ENCODE measurements at regions not wholly inside any gene's neighbourhood (a gene's known extent, or its start where the extent isn't known, plus 50 kb on each side); places are given as distances from the start of the nearest gene placed in this dataset.

DNA sequence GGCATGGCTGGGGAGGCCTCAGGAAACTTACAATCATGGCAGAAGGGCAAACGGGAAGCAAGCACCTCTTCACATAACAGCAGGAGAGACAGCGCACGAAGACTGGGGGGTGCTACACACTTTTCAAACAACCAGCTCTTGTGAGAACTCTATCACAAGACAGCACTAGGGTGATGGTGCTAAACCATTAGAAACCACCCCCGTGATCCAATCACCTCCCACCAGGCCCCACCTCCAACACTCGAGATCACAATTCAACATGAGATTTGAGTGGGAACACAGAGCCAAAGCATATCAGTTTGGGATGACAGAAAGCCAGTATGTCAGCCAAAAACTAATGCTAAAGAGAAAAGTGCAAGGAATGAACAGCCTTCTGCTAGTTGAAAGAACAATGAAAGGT, 309.8 kb upstream of the CCDC54 start:
- DNase-seq (ENCODE audit: low read depth in 2 of 2), result no peak

DNA sequence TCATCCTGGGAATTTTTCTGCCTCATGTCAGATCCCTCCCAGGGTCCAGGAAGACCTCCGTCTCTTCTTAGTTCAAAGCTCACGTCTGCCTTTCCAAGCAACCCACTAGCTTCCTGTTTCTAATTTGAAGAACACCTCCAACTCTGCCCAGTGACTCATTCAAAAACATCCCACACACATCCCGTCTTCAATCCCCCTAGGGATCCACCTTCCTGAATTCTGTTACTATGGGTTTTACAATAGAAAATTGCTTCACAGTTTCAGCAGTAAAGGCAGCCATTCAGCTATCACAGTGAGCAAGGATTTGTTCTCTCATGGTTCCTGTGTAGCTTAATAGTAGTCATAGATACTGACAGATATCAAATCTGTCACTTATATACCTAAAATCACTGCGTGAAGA, 308.3 kb upstream of the CCDC54 start:
- no peak for DNase-seq (ENCODE audit: low read depth in 2 of 2)

DNA sequence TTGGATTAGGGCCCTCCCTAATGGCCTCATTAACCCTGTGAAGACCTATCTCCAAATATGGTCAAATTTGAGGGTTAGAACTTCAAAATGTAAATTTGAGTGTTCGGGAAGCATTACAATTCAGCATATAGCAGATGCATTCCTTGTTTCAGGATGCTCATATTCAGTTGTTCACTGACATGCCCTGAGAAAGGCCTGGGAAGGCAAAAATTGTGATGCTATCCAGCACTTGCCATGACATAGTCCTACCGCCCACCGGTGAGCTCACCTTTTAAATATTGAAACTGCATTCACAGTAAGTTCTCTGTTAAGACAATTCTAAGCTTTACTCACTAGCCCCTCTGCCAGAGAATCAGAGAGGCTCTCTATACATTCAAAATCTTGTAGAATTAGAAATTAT, 300.3 kb upstream of the CCDC54 start:
- DNase-seq (ENCODE audit: low read depth in 2 of 2), result no peak

DNA sequence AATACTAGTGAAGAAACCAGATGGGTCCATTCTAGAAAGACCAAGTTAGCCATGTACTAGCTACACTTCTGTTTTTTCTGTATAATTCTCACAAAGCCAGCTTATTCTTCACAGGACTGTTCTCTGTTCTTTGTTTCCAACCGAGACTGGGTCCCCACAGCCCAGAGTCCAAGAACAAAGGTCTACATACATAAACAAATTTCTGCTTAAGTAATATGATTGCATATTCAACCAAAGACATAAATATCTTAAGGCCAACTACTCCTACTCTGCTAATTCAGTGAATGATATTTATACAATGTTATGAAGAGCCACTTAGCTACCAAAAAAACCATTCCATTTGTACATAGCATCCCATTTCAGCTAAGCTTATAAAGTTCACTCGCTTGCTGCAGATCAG, 299.8 kb upstream of the CCDC54 start:
- DNase-seq (ENCODE audit: low read depth in 2 of 2), result no peak

DNA sequence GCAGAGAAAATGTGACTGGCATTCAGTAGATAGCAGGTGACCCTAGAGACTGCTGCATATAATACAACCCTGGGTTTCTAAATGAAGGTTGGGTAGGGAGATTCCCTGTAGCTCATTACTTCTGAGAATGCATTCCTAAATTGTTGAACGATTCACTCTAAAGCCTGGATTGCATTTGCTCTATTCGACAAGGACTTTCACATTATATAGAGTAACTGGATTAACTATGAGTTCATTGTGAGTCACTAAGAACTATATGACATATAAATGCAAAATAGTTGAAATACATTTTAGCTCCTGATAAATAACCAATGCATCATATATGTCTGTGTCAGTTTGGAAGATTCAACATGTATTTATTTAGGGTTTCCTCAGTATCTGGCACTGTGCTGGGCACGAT, 294.7 kb upstream of the CCDC54 start:
- no peak for DNase-seq (ENCODE audit: low read depth in 2 of 2)

DNA sequence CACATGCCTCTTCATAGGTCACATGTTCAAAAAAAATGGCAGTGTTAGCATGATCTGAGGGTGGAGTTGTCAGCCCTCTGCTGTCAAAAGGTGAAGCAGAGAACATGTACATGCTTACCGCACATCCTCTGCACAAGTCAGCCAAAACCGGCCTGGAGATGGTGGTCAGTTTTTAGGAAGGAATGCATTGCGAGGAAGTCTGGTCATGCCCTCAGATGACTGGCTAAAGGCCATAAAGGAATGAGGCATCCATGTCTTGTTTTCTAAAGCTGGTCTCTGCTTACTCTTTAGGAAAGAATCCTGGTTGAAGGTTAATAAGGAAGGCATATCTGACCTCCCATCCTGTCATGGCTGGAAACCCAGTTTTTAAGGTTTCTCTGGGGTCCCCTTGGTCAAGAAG, 292.0 kb upstream of the CCDC54 start:
- no peak for DNase-seq (ENCODE audit: low read depth in 2 of 2)

DNA sequence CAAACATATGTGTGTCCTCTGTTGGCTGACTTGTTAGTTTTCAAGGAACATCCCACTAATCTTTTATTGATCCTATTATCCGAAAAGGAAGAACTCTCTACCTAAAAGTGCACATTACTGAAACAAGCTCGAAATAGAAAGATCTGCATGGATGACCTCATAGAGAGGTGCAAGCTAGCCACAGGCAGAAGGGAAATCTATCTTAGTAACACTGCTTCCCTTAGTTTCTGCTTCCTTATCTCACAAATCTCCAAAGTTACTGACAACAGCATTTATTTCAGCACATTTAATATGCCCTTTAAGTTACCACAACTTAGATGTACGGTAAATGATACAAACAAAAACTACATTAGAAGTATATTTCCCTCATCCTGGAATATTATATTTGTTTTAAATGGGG, 285.1 kb upstream of the CCDC54 start:
- DNase-seq (ENCODE audit: low read depth in 2 of 2), result no peak

DNA sequence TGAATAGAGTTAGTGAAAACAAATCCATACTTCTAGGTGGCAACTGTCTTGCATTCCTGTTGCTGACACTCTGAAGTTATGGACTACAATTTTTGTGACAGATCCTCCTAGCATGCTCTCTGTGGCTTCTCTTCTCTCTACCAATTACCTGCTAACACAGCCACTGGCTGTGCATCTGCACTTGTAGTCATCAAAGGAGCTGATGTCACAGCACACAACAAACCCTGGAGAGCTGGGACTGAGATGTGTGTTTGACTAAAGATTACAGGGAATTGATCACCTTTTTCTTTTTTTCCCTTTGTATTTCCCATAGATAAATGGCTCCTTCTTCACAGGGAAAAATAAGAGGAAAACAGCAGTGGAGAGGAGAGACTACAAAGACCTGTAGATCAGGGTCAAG, 278.4 kb upstream of the CCDC54 start:
- DNase-seq (ENCODE audit: low read depth in 2 of 2), result no peak

DNA sequence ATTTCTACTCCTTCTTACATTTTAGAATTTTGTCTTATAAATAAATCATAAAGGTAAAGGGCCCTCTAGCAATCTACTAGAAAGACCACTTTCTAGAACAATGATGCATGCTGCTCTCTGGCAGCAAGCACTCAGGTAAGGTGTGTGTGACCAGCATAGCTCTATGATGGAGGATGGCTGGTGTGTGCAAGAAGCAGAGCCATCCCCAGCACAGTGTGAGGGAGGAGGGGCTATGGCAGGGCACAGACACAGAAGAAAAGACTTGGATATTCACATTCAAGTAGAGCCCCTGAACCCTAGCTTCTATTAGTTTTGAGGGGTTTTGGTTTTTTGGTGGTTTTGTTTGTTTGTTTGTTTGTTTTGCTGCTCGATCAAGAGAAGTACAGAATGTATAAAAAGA, 277.1 kb upstream of the CCDC54 start:
- no peak for DNase-seq (ENCODE audit: low read depth in 2 of 2)

DNA sequence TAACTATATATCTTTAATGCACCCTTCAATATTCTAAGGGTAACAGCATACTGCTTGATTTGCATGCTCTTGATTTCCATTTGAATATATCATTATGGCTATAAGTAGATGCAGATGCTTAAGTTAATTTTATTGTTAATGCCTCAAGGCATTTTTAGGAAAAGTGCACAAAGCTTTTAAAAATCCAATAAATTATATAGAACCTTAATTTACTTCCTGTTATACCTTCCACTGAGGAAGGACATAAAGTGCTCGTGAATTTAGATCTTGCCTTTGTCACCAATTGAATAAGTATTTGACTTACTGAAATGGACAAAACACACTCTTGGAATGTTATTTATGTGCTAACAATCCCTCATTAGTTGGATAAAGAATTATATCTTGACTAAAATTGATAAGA, 276.7 kb upstream of the CCDC54 start:
- DNase-seq (ENCODE audit: low read depth in 2 of 2), result no peak

DNA sequence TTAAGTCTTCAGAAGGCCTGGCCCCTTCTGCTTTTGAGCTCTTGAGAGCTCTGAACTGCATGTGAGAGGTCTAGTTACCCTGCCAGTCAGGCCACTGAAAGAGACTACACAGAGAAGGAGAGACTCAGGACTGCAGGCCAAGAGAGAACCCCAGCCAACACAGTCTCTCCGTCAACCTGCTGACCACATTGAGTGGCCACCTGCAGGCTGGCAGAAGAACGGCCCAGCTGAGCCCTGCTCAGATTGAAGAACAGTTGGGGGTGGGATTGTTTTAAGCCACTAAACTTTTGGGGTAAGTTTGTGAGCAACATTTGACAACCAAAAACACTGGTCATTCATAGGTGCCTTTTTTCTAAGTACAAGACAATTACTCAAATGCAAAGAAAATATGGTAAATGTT, 273.5 kb upstream of the CCDC54 start:
- no peak for DNase-seq (ENCODE audit: low read depth in 2 of 2)

DNA sequence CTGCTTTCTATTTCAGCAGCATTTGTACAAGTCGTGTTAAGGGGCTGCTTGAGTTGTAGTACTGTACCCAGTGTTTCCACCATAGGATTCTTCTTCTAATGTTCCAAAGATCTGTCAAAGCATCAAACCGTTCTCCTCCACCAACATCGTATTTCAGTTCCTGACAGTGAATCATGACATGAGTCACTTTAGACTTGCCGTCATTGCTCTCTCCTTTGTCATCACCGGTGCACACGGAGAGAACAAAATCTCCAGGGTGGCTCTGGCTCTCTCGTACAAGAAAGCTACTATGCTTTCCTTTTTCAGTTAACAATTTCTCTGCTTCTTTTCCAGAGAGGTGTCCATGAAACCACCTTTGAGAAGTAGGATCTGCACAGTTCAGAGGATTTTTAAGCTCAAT, 270.9 kb upstream of the CCDC54 start:
- no peak for DNase-seq (ENCODE audit: low read depth in 2 of 2)

DNA sequence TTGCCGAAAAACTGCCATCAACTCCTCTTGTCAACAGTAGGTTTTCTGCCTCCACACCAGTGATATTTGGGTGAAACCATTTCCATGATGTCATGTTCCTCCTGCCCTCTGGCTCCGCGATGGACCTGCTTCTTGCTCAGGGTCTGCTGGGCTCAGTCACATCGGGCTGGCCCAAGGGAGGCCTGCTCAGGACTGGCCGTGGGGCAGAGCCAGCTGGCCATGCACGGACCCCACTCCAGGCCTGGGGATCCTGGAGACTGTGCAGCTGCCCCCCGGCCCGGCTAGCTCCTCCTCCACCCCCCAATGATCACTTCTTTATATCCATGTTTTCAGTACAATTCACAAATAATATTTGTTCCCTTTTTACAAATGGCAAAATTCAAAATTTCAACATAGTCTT, 270.3 kb upstream of the CCDC54 start:
- DNase-seq (ENCODE audit: low read depth in 2 of 2), result no peak

DNA sequence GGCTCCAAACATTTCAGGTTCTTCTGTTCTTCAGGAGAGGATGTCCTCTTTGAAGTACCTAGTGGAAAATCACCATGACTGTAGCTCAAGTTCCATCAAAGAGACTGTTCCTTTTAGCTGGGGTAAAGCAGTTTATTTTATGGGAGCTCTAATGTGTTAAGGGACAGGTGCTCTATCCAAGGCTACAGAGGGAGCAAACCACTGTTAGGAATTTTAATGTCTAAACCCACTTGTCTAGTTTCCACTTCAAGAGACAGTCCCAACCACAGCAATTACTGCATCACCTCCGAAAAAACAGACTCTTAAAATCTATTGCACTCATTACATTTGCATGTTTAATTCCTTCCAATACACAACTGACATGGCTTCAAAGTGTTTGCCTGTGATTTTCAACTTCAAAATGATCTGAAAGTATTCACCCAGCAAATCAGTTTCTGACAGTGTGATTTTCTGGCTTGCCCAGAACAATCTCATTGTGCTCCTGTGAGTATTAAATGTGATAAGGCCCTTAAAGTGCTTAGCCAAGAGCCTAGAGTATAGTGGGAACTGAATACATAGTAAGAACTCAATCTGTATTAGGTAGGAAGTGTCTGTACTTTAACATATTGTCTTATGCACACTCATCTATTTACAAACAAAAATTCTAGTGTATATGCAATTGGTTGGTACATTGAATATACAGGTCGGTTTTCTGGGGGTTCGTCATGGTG, 266.5 kb upstream of the CCDC54 start:
- DNase-seq (ENCODE audit: low read depth in 2 of 2), result no peak

DNA sequence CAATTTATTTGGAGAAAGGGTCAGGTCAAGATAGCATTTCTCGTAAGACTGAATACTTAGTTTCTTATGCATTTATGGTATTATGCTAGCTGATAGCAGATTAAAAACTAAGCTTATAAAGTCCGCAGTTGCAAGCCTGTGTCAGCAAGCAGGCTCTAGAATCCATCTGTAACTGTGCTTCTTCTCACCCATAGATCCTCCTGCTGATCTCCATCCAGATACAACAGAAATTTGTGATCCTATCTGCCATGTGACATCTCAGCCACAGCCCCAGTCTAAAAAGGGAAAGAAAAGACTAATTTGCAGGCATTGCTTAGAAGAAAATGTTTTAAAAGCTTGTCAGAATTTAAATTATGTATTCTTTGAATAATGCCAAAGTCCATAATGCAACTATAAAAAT, 265.4 kb upstream of the CCDC54 start:
- DNase-seq (ENCODE audit: low read depth in 2 of 2), result no peak

DNA sequence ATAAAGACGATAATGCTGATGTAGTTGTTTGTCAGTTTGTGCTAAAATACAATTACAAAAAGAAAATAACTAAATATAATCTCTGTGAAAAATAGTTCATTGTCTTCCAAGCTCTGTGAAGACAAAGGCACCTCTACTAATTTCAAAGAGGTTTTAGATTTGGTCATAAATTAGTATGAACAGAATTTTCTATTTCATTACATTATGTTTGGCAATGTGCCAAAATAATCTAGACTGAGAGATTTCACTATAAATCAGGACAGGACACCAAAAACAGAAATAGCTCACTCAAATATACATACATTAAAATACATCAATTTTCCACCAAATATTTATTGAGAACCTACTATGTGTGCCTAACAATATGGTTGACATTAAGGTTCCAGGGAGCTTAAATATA, 264.9 kb upstream of the CCDC54 start:
- no peak for DNase-seq (ENCODE audit: low read depth in 2 of 2)

DNA sequence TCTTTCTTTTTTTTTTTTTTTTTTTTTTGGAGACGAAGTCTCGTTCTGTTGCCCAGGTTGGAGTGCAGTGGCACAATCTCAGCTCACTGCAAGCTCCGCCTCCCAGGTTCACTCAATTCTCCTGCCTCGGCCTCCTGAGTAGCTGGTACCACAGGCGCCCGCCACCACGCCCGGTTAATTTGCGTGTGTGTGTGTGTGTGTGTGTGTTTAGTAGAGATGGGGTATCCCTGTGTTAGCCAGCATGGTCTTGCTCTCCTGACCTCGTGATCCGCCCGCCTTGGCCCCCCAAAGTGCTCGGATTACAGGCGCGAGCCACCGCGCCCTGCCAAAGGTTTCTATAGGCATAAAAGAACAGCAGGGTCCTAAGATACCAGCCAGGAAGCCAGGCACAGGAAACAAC, 261.0 kb upstream of the CCDC54 start:
- DNase-seq (ENCODE audit: low read depth in 2 of 2), result no peak

DNA sequence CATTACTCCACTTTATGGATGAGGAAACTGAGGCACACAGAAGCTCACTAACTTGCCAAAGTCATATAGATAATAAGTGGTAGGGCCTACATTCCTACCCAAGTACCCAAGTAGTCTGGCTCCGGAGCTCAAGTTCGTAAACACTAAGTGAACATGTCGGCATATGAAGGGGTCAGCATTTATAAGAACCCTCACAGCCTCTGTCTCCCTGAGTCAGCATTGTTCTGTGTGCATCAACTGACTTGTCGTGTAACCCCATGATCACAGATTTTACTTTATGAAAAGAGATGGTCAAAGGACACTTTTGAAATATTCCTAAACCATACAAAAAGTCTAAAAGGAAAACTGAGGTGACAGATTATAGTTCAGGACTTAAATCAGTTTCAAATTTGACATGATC, 260.1 kb upstream of the CCDC54 start:
- DNase-seq (ENCODE audit: low read depth in 2 of 2), result no peak

DNA sequence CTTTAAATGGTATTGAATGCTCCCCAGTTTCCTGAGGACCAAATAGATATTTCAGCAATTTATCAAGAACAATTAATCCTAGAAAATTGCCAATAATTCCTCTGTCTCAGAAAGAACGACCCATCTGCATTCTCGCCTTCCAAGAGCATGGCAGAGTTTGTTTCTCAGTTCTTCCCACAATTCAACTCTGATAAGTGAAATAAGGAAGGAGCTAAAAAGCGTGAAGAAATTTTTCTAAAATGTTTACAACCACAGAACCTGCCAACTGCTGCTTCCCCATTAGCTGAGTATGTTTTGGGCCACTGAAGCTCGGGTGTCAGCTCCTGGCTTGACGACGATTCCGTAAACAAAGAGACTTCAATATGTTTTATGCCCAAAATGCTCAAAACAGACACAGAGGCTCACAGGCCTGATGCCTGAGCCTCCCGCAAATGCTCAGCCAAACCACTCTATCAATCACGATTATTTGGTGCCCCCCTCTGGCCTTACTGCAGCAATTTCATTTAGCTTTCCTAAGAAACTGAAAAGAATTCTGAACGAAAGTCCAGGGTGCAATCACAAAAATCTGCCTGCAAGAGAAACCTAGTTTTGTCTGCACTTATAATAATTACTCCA, 259.2 kb upstream of the CCDC54 start:
- no peak for DNase-seq (ENCODE audit: low read depth in 2 of 2)

DNA sequence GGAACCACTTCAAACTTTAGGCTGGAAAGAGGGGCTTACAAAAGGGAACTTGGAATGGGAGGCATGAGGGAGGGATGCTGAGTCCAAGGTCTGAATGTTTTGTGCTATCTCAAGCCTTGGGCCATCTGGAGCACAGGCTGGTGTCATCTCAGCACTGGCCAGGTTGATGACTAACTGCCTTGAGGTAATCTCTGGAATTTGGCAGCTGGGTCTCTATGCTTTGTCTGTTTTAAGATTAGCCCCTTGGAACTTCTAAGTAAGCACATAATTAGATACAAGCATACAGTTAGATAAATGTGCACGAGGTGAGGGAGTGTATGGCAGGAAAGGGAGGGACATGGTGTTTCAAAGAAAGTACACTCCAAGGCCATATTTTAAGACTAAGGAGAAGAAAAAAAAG, 252.4 kb upstream of the CCDC54 start:
- no peak for DNase-seq (ENCODE audit: low read depth in 2 of 2)

DNA sequence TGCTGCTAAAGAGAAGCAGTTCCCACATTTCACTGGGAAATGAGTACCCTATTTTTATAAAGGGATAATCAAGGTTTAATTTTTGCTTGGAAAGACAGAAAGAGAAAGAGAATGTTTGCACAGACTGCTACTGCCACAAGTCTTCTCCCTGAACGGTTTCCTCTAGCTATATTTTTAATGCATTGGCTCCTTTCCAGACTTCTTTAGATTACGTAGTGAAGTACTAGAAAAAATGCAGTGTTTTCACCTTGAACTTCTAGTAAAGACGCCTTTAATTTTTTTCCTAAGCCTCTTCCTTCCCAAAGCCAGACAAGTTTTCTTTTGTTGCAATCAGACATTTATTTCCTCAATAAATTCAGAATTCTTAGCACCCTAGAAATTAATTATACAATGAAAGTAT, 248.3 kb upstream of the CCDC54 start:
- no peak for DNase-seq (ENCODE audit: low read depth in 2 of 2)

DNA sequence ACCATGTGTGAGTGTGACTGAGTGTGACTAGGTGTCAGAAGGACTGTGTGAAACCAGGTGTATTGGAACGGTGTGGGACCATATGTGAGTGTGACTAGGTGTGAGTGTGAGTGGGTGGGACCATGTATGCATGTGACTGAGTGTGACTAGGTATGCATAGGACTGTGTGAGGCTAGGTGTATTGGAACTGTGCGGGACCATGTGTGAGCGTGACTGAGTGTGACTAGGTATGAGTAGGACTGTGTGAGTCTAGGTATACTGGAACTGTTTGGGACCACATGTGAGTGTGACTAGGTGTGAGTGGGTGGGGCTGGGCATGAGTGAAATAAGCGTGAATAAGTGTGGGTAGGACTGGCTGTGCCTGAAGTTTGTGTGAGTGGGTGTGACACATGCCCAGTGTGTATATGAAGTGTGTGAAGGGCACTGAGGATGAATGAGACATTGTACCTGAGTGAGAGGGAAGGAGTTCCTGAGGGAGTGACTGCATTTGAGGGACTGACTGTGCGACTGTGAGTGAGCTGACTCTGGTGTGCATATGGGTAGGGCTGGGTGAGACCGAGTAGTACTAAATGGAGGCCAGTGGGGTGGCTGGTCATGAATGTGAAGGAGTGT, 247.0 kb upstream of the CCDC54 start:
- no peak for DNase-seq (ENCODE audit: low read depth in 2 of 2)

DNA sequence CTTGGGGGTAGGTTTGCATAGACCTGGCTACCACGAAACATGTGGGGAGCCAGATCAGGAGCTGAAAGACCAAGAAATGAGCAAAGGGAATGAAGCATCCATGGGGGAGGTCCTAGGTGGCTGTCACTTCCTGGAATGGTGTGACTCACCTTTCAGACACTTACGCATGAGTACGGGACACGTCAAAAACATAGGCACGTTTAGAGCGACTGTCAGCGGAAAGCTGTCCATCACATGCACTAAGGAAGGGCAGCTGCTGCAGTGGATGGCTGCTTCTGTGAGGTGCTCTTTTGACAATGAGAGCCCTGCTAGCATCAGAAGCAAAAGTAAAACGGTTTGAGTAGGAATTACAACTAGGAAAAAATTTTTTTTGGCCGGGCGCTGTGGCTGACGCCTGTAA, 244.6 kb upstream of the CCDC54 start:
- no peak for DNase-seq (ENCODE audit: low read depth in 2 of 2)

DNA sequence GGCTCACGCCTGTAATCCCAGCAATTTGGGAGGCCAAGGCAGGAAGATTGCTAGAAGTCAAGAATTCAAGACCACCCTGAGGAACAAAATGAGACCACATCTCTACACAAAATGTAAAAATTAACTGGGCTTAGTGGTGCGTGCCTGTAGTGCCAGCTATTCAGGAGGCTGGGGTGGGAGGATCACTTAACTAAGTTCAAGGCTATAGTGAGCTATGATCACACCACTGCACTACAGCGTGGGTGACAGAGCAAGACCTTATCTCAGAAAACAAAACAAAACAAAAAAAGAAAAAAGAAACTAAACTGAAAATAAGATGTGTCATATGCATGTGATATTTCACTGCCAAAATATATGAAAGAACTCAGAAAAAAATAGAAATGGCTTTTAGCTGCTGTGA, 243.3 kb upstream of the CCDC54 start:
- no peak for DNase-seq (ENCODE audit: low read depth in 2 of 2)
